Osteoblast (primary cell): ENCODE measurements at regions not wholly inside any gene's neighbourhood (a gene's known extent, or its start where the extent isn't known, plus 50 kb on each side); places are given as distances from the start of the nearest gene placed in this dataset.
"Not testable (repeated sequence)": the region's sequence is repeated elsewhere in the genome, so short reads cannot be mapped to it uniquely, and the experiment has no call there.

ENCODE experiments used
- DNase-seq: peaks from one replicate; pipeline ENCODE4 v3.0.0; 2011; ENCODE audit warnings: low spot score, mixed read lengths; ENCODE audit not compliant: insufficient read length; ENCODE audit errors: missing footprints
- H2AFZ ChIP-seq: 2 replicates; pipeline ENCODE4 v1.6.0; 2011; ENCODE audit warnings: mild to moderate bottlenecking, low read length
- H3K27ac ChIP-seq: 2 replicates; pipeline ENCODE4 v1.5.1; 2011; ENCODE audit warnings: mild to moderate bottlenecking, low read depth, low read length, moderate library complexity
- H3K27me3 ChIP-seq: 2 replicates; pipeline ENCODE4 v1.6.0; 2012; ENCODE audit warnings: mild to moderate bottlenecking, control low read depth, inconsistent platforms, low read length, moderate library complexity; ENCODE audit not compliant: insufficient read depth
- H3K36me3 ChIP-seq: 2 replicates; pipeline ENCODE4 v1.5.1; 2011; ENCODE audit warnings: mild to moderate bottlenecking, low read length, control low read depth, moderate library complexity; ENCODE audit not compliant: insufficient read depth
- H3K4me1 ChIP-seq: 2 replicates; pipeline ENCODE4 v1.5.1; 2011; ENCODE audit warnings: mild to moderate bottlenecking, low read length, control low read depth, moderate library complexity; ENCODE audit not compliant: insufficient read depth
- H3K4me2 ChIP-seq: 2 replicates; pipeline ENCODE4 v1.6.0; 2011; ENCODE audit warnings: mild to moderate bottlenecking, low read length; ENCODE audit not compliant: insufficient read depth
- H3K4me3 ChIP-seq: fragments of 200-600 bp; sonication (generic); 3 replicates; pipeline ENCODE4 v1.5.1; 2012; ENCODE audit warnings: mild to moderate bottlenecking, low read length, inconsistent platforms; ENCODE audit not compliant: insufficient read depth
- H3K79me2 ChIP-seq: 2 replicates; pipeline ENCODE4 v1.6.0; 2012; ENCODE audit warnings: mild to moderate bottlenecking, low read length, control low read depth, inconsistent platforms; ENCODE audit not compliant: insufficient read depth
- H3K9me3 ChIP-seq: 2 replicates; pipeline ENCODE4 v1.5.1; 2011; ENCODE audit warnings: low read depth, low read length, control low read depth
- H4K20me1 ChIP-seq: 2 replicates; pipeline ENCODE4 v1.6.0; 2012; ENCODE audit warnings: mild to moderate bottlenecking, low read length, control low read depth; ENCODE audit not compliant: insufficient read depth
- TF ChIP-seq, protein P1 (sequence below): IDR thresholded peaks from 2 replicates; pipeline ENCODE4 v1.5.1; 2011; ENCODE audit warnings: mild to moderate bottlenecking, low read depth, low read length, moderate library complexity; ENCODE audit errors: extremely low read depth

GRCh38 chr2:87397276-87398065, 350.4 kb upstream of the PLGLB2 start:
- H3K4me2 ChIP-seq, H4K20me1 ChIP-seq, H3K4me1 ChIP-seq, H3K9me3 ChIP-seq, H3K27ac ChIP-seq, DNase-seq, H2AFZ ChIP-seq, H3K27me3 ChIP-seq, H3K79me2 ChIP-seq, H3K36me3 ChIP-seq, H3K4me3 ChIP-seq: not testable (repeated sequence)

DNA sequence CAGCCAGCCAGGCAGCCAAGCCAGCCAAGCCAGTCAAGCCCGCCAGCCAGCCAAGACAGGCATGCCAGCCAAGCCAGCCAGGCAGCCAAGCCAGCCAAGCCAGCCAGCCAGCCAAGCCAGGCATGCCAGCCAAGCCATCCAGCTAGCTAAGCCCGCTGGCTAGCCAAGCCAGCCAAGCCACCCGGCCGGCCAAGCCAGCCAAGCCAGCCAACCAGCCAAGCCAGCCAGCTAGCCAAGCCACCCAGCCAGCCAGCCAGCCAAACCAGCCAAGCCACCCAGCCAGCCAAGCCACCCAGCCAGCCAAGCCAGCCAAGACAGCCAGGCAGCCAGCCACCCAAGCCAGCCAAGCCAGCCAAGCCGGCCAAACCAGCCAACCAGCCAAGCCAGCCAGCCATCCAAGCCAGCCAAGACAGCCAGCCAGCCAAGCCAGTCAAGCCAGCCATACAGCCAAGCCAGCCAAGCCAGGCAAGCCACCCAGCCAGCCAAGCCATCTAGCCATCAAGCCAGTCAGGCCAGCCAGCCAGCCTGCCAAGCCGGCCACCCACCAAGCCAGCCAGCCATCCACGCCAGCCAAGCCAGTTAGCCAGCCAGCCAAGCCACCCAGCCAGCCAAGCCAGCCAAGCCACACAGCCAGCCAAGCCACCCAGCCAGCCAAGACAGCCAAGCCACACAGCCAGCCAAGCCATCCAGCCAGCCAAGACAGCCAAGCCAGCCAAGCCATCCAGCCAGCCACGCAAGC, 349.2 kb upstream of the PLGLB2 start:
- not testable (repeated sequence) for DNase-seq, H3K9me3 ChIP-seq, H3K4me1 ChIP-seq, H3K4me2 ChIP-seq, H3K36me3 ChIP-seq, H2AFZ ChIP-seq, H3K79me2 ChIP-seq, H4K20me1 ChIP-seq, H3K27me3 ChIP-seq, H3K27ac ChIP-seq, H3K4me3 ChIP-seq

DNA sequence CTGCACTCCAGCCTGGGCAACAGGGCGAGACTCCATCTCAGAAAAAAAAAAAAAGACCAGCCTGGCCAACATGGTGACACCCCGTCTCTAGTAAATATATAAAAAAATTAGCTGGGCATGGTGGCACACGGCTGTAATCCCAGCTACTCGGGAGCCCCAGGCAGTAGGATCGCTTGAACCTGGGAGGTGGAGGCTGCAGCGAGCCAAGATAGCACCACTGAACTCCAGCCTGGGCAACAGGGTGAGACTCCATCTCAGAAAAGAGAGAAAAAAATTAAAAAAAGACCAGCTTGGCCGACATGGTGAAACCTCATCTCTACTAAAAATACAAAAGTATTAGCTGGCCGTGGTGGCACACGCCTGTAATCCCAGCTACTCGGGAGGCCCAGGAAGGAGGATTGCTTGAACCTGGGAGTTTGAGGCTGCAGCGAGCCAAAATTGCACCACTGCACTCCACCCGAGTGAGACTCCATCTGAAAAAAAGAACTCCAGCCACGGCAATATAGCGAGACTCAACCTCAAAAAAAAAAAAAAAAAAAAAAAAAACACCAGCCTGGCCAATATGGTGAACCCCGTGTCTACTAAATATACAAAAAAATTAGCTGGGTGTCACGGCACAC, 346.1 kb upstream of the PLGLB2 start:
- H3K4me1 ChIP-seq, result no peaks in the 10 kb centered on the region
- DNase-seq, result no peak
- no peak overlapping the region for H3K4me3 ChIP-seq
- H3K36me3 ChIP-seq, result no peaks in the 10 kb centered on the region
- H4K20me1 ChIP-seq, result no peaks in the 10 kb centered on the region
- TF ChIP-seq, protein P1, sequence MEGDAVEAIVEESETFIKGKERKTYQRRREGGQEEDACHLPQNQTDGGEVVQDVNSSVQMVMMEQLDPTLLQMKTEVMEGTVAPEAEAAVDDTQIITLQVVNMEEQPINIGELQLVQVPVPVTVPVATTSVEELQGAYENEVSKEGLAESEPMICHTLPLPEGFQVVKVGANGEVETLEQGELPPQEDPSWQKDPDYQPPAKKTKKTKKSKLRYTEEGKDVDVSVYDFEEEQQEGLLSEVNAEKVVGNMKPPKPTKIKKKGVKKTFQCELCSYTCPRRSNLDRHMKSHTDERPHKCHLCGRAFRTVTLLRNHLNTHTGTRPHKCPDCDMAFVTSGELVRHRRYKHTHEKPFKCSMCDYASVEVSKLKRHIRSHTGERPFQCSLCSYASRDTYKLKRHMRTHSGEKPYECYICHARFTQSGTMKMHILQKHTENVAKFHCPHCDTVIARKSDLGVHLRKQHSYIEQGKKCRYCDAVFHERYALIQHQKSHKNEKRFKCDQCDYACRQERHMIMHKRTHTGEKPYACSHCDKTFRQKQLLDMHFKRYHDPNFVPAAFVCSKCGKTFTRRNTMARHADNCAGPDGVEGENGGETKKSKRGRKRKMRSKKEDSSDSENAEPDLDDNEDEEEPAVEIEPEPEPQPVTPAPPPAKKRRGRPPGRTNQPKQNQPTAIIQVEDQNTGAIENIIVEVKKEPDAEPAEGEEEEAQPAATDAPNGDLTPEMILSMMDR, result no peak
- H3K27me3 ChIP-seq, result no peaks in the 10 kb centered on the region
- H3K4me2 ChIP-seq, result no peak overlapping the region
- H3K79me2 ChIP-seq, result no peaks in the 10 kb centered on the region
- H2AFZ ChIP-seq, result no peak overlapping the region
- no peaks in the 10 kb centered on the region for H3K9me3 ChIP-seq
- H3K27ac ChIP-seq, result no peak overlapping the region

DNA sequence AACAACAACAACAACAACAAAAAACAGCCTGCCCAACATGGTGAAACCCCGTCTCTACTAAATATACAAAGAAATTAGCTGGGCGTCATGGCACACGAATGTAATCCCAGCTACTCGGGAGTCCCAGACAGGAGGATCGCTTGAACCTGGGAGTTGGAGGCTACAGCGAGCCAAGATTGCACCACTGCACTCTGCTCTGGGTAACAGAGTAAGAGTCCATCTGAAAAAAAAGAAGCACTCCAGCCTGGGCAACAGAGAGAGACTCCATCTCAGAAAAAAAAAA, 344.1 kb upstream of the PLGLB2 start:
- Histone ChIP-seq H2AFZ (no peak overlapping the region), H3K36me3 (no peaks in the 10 kb centered on the region), H3K9me3 (no peaks in the 10 kb centered on the region), H3K4me2 (no peak overlapping the region), H3K27ac (no peak overlapping the region), H3K4me1 (no peaks in the 10 kb centered on the region), H3K4me3 (no peak overlapping the region), H4K20me1 (no peaks in the 10 kb centered on the region), H3K79me2 (no peaks in the 10 kb centered on the region), H3K27me3 (no peaks in the 10 kb centered on the region)
- TF ChIP-seq, protein P1, result no peak
- DNase-seq, result no peak

- not testable (repeated sequence) for H3K9me3 ChIP-seq, H2AFZ ChIP-seq, H4K20me1 ChIP-seq, H3K4me2 ChIP-seq, H3K4me3 ChIP-seq, H3K4me1 ChIP-seq, H3K27ac ChIP-seq, H3K27me3 ChIP-seq, DNase-seq, H3K36me3 ChIP-seq, H3K79me2 ChIP-seq
Observed at GRCh38 chr2:87404411-87405255, 343.3 kb upstream of the PLGLB2 start.

DNA sequence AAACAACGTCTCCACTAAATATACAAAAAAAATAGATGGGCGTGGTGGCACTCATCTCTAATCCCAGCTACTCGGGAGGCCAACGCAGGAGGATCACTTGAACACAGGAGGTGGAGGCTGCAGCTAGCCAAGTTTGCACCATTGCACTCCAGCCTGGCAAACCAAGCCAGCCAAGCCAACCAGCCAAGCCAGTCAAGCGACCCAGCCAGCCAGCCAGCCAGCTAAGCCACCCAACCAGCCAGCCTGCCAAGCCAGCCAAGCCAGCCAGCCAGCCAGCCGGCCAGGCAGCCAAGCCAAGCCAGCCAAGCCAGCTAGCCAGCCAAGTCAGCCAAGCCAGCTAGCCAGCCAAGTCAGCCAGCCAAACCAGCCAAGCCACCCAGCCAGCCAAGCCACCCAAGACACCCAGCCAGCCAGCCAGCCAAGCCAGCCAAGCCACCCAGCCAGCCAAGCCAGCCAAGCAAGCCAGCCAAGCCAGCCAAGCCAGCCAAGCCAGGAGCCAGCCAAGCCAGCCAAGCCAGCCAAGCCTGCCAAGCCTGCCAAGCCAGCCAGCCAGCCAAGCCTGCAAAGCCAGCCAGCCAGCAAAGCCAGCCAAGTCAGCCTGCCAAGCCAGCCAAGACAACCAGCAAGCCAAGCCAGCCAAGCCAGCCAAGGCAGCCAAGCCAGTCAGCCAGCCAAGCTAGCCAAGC, 342.2 kb upstream of the PLGLB2 start:
- not testable (repeated sequence) for H3K9me3 ChIP-seq, H4K20me1 ChIP-seq, H3K36me3 ChIP-seq, DNase-seq, H3K27ac ChIP-seq, H3K4me3 ChIP-seq, H3K79me2 ChIP-seq, H3K4me1 ChIP-seq, H2AFZ ChIP-seq, H3K27me3 ChIP-seq, H3K4me2 ChIP-seq
